ENCODE measurements at regions not wholly inside any gene's neighbourhood (a gene's known extent, or its start where the extent isn't known, plus 50 kb on each side); places are given as distances from the start of the nearest gene placed in this dataset.

DNA sequence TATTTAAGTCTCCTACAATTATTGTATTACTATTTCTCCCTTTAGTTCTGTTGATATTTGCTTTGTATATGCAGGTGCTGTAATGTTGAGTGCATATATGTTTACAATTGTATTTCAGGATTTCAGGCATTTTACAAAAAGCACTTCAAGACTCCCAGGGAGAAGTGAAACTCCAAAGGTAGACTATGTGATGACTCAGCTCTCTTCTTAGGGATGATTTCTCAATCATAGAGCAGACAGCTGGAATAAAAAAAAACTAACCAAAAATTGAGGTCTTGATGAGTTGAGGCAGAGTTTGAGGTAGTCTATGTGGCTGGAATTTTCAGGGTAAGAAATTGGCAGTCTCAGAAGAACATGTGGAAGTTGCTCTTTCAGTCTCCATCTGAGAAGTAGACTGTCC, 786.1 kb downstream of the TFAP2A start:
- Histone ChIP-seq H3K27ac (ENCODE audit: low read depth, low read length) (no peak overlapping the region), H3K4me3 (ENCODE audit: low read length) (no peak overlapping the region), H3K9ac (ENCODE audit: extremely low read depth, low read length, poor library complexity, severe bottlenecking) (no peak overlapping the region), H3K9me3 (ENCODE audit: control insufficient read depth, low read length) (peaks cover 7% of the 10 kb centered on the region), H3K27me3 (ENCODE audit: control insufficient read depth, insufficient read depth, low read length, poor library complexity, severe bottlenecking) (no peaks in the 10 kb centered on the region), H3K4me1 (ENCODE audit: control insufficient read depth, insufficient read depth, low read length) (no peaks in the 10 kb centered on the region), H3K36me3 (ENCODE audit: control insufficient read depth, insufficient read depth, low read length) (no peaks in the 10 kb centered on the region)
- TF ChIP-seq, protein P1, sequence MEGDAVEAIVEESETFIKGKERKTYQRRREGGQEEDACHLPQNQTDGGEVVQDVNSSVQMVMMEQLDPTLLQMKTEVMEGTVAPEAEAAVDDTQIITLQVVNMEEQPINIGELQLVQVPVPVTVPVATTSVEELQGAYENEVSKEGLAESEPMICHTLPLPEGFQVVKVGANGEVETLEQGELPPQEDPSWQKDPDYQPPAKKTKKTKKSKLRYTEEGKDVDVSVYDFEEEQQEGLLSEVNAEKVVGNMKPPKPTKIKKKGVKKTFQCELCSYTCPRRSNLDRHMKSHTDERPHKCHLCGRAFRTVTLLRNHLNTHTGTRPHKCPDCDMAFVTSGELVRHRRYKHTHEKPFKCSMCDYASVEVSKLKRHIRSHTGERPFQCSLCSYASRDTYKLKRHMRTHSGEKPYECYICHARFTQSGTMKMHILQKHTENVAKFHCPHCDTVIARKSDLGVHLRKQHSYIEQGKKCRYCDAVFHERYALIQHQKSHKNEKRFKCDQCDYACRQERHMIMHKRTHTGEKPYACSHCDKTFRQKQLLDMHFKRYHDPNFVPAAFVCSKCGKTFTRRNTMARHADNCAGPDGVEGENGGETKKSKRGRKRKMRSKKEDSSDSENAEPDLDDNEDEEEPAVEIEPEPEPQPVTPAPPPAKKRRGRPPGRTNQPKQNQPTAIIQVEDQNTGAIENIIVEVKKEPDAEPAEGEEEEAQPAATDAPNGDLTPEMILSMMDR (conservative IDR thresholded peaks at IDR 0.05) = no peak
- H3K4me3 Mint-ChIP-seq = no peak overlapping the region
- H3K36me3 Mint-ChIP-seq (ENCODE audit: low read depth) = no peaks in the 10 kb centered on the region
- H3K9me3 Mint-ChIP-seq = peaks cover 22% of the 10 kb centered on the region
- H3K4me1 Mint-ChIP-seq = no peaks in the 10 kb centered on the region
- no peak overlapping the region for H3K27ac Mint-ChIP-seq
- DNase-seq = no peak
- no peaks in the 10 kb centered on the region for H3K27me3 Mint-ChIP-seq (ENCODE audit: insufficient read depth)

DNA sequence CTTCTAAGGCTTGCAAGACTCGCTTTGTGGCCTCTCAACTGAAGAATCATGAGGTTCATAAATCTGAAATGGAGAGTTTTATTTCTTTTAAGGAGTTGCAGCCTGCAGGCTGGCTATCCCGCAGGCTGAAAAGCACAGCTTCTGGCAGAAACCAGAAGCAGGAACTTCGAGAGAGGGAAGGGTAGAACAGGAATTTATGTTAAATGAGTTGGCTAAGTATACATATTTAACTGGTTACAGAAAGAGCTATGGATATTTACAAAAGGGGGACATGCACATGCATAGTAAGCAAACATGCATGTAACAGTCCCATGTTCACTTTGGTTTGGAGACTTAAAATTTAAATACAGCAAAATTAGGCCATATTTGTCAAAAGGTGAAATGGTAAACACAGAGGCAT, 787.0 kb downstream of the TFAP2A start:
- H3K27ac ChIP-seq (ENCODE audit: low read depth, low read length) = no peak overlapping the region
- TF ChIP-seq, protein P1 (conservative IDR thresholded peaks at IDR 0.05) = no peak
- no peaks in the 10 kb centered on the region for H3K27me3 ChIP-seq (ENCODE audit: control insufficient read depth, insufficient read depth, low read length, poor library complexity, severe bottlenecking)
- Mint-ChIP-seq H3K27me3 (ENCODE audit: insufficient read depth) (no peaks in the 10 kb centered on the region), H3K9me3 (peaks cover 22% of the 10 kb centered on the region), H3K27ac (no peak overlapping the region), H3K36me3 (ENCODE audit: low read depth) (no peaks in the 10 kb centered on the region), H3K4me1 (no peaks in the 10 kb centered on the region), H3K4me3 (no peak overlapping the region)
- H3K4me1 ChIP-seq (ENCODE audit: control insufficient read depth, insufficient read depth, low read length) = no peaks in the 10 kb centered on the region
- no peak overlapping the region for H3K9ac ChIP-seq (ENCODE audit: extremely low read depth, low read length, poor library complexity, severe bottlenecking)
- DNase-seq = no peak
- H3K4me3 ChIP-seq (ENCODE audit: low read length) = no peak overlapping the region
- H3K36me3 ChIP-seq (ENCODE audit: control insufficient read depth, insufficient read depth, low read length) = no peaks in the 10 kb centered on the region
- H3K9me3 ChIP-seq (ENCODE audit: control insufficient read depth, low read length) = peaks cover 7% of the 10 kb centered on the region
- 78 to 92% methylated on average over 2 to 3 of the region's 3 CpGs for WGBS, 2 experiments (ENCODE audit: insufficient coverage in 1 of 2, insufficient read length in 1 of 2)

- Histone ChIP-seq H3K9me3 (ENCODE audit: control insufficient read depth, low read length) (no peaks in the 10 kb centered on the region), H3K27ac (ENCODE audit: low read depth, low read length) (no peak overlapping the region), H3K9ac (ENCODE audit: extremely low read depth, low read length, poor library complexity, severe bottlenecking) (no peak overlapping the region), H3K36me3 (ENCODE audit: control insufficient read depth, insufficient read depth, low read length) (no peaks in the 10 kb centered on the region), H3K27me3 (ENCODE audit: control insufficient read depth, insufficient read depth, low read length, poor library complexity, severe bottlenecking) (no peaks in the 10 kb centered on the region), H3K4me1 (ENCODE audit: control insufficient read depth, insufficient read depth, low read length) (no peaks in the 10 kb centered on the region), H3K4me3 (ENCODE audit: low read length) (no peak overlapping the region)
- H3K4me1 Mint-ChIP-seq = no peaks in the 10 kb centered on the region
- H3K27me3 Mint-ChIP-seq (ENCODE audit: insufficient read depth) = no peaks in the 10 kb centered on the region
- no peak overlapping the region for H3K4me3 Mint-ChIP-seq
- H3K36me3 Mint-ChIP-seq (ENCODE audit: low read depth) = no peaks in the 10 kb centered on the region
- 93 to 100% methylated on average over 2 to 3 of the region's 3 CpGs for WGBS, 2 experiments (ENCODE audit: insufficient coverage in 1 of 2, insufficient read length in 1 of 2)
- no peak overlapping the region for H3K27ac Mint-ChIP-seq
- DNase-seq = no peak
- peaks cover 3% of the 10 kb centered on the region for H3K9me3 Mint-ChIP-seq
- TF ChIP-seq, protein P1 (conservative IDR thresholded peaks at IDR 0.05) = no peak
These were observed 790.9 kb downstream of the TFAP2A start for GRCh38 chr6:9623985-9624384.

Data from endodermal cell (in vitro differentiated cells).